ENCODE measurements at regions not wholly inside any gene's neighbourhood (a gene's known extent, or its start where the extent isn't known, plus 50 kb on each side); places are given as distances from the start of the nearest gene placed in this dataset.

- H3K9me2 ChIP-seq (ENCODE audit: insufficient read depth) = peaks cover 5% of the 10 kb centered on the region; the same call in 1 of the 2 replicates
- Mint-ChIP-seq H3K4me3 (no peak overlapping the region), H3K36me3 (ENCODE audit: low read depth) (no peaks in the 10 kb centered on the region), H3K9me3 (no peaks in the 10 kb centered on the region), H3K27me3 (ENCODE audit: insufficient read depth, low read depth, poor library complexity) (no peaks in the 10 kb centered on the region), H3K4me1 (peaks cover 3% of the 10 kb centered on the region; the same call in 2 of the 3 replicates), H3K27ac (no peak overlapping the region)
- no peaks in the 10 kb centered on the region for H3K36me3 ChIP-seq (ENCODE audit: insufficient read depth)
- DNase-seq (ENCODE audit: low spot score) = no peak
- no peaks in the 10 kb centered on the region for H3K4me1 ChIP-seq (ENCODE audit: insufficient read depth)
- H3K4me3 ChIP-seq = no peak overlapping the region
- no peak overlapping the region for H2AFZ ChIP-seq
- H3F3A ChIP-seq (replicated peaks; ENCODE audit: low read depth) = no peaks in the 10 kb centered on the region
- no peak overlapping the region for H3K27ac ChIP-seq (ENCODE audit: low read depth)
- TF ChIP-seq CREB1 (CRISPR knock-in tag; IDR thresholded peaks at IDR 0.05; ENCODE audit: low read depth) = no peak
- no peak for TF ChIP-seq ETS1 (IDR thresholded peaks at IDR 0.05)
- no peak for TF ChIP-seq NANOG (IDR thresholded peaks at IDR 0.05; ENCODE audit: borderline replicate concordance)
- no peak for TF ChIP-seq JUNB (IDR thresholded peaks at IDR 0.05; ENCODE audit: unreplicated experiment)
- no peak for TF ChIP-seq STAT1 (IDR thresholded peaks at IDR 0.05; ENCODE audit: unreplicated experiment)
- no peak for TF ChIP-seq ZNF331 (CRISPR knock-in tag; IDR thresholded peaks at IDR 0.05; ENCODE audit: low read depth)
- TF ChIP-seq REST (IDR thresholded peaks at IDR 0.05; ENCODE audit: unreplicated experiment) = no peak
- no peak for TF ChIP-seq POLR2AphosphoS5 (IDR thresholded peaks at IDR 0.05; ENCODE audit: low read depth)
- no peak for TF ChIP-seq ZNF114 (CRISPR knock-in tag; IDR thresholded peaks at IDR 0.05)
- TF ChIP-seq EZH2phosphoT487 (IDR thresholded peaks at IDR 0.05; ENCODE audit: unreplicated experiment) = no peak
- no peak for TF ChIP-seq ZNF462 (CRISPR knock-in tag; IDR thresholded peaks at IDR 0.05)
- no peak for TF ChIP-seq CTCF (conservative IDR thresholded peaks at IDR 0.05; ENCODE audit: low read depth in 2 of 2)
- no peak for TF ChIP-seq EZH2 (IDR thresholded peaks at IDR 0.05; ENCODE audit: low read depth, unreplicated experiment)
- ATAC-seq = no peak
- H3K27me3 ChIP-seq (ENCODE audit: insufficient read depth) = no peaks in the 10 kb centered on the region
- no peaks in the 10 kb centered on the region for H3K79me2 ChIP-seq (replicated peaks; ENCODE audit: insufficient read depth)
- H3K4me2 ChIP-seq = no peak overlapping the region
- no peaks in the 10 kb centered on the region for H4K20me1 ChIP-seq (replicated peaks; ENCODE audit: insufficient read depth)
Observed at GRCh38 chr5:114118511-114118910, 243.4 kb upstream of the KCNN2 start.
